PC-9 (cell line): ENCODE measurements at regions not wholly inside any gene's neighbourhood (a gene's known extent, or its start where the extent isn't known, plus 50 kb on each side); places are given as distances from the start of the nearest gene placed in this dataset.

Source experiments
- BruUV-seq: library from RNA; stranded (reverse); fragments of 400-500 nt; replicated peaks from 2 replicates; lab custom pipeline; 2021; lab: Mats Ljungman, UMichigan
- CTCF ChIA-PET: fragments of 300-600 bp; sonication (Branson Sonifier 250); formaldehyde crosslinking; loops from one replicate; lab custom pipeline; 2022; ENCODE audit warnings: antibody characterized with exemption; lab: Charles Lee
- POLR2A ChIA-PET: fragments of 300-600 bp; sonication (Branson Sonifier 250); formaldehyde crosslinking; loops from one replicate; lab custom pipeline; 2022; ENCODE audit warnings: antibody characterized with exemption; ENCODE audit not compliant: unreplicated experiment; lab: Charles Lee
- DNase-seq, 2 experiments: peaks; one replicate each; pipeline versions ENCODE4 v3.0.0 to v3.0.0-alpha.2; 2015 to 2022; ENCODE audit warnings: mixed read lengths in 1 of 2
- H2AFZ ChIP-seq: fragments of 200-600 bp; sonication (generic); 2 replicates; pipeline ENCODE4 v1.8.1; 2017; ENCODE audit warnings: antibody characterized with exemption
- H3F3A ChIP-seq: fragments of 200-600 bp; sonication (generic); 2 replicates; pipeline ENCODE4 v1.8.1; 2017; ENCODE audit warnings: antibody characterized with exemption, mild to moderate bottlenecking, low read depth; ENCODE audit not compliant: insufficient read depth
- H3K27ac ChIP-seq: fragments of 200-600 bp; sonication (generic); 2 replicates; pipeline ENCODE4 v1.6.1; 2016; ENCODE audit warnings: mixed run types
- H3K27me3 ChIP-seq: fragments of 200-600 bp; sonication (generic); 2 replicates; pipeline ENCODE4 v1.6.1; 2016; ENCODE audit warnings: low read depth, mixed run types; ENCODE audit not compliant: insufficient read depth
- H3K36me3 ChIP-seq: fragments of 200-600 bp; sonication (generic); 2 replicates; pipeline ENCODE4 v1.6.1; 2016; ENCODE audit warnings: low read depth, mixed run types
- H3K4me1 ChIP-seq: fragments of 200-600 bp; sonication (generic); replicated peaks from 2 replicates; pipeline ENCODE4 v1.6.1; 2016; ENCODE audit warnings: mixed run types; ENCODE audit not compliant: insufficient read depth
- H3K4me2 ChIP-seq: fragments of 200-600 bp; sonication (generic); 2 replicates; pipeline ENCODE4 v1.6.1; 2017; ENCODE audit warnings: mixed run types
- H3K4me3 ChIP-seq: fragments of 200-600 bp; sonication (generic); 2 replicates; pipeline ENCODE4 v1.6.1; 2016; ENCODE audit warnings: mixed run types
- H3K79me2 ChIP-seq: fragments of 200-600 bp; sonication (generic); 2 replicates; pipeline ENCODE4 v1.6.1; 2017; ENCODE audit warnings: low read depth, mixed run types
- H3K9me2 ChIP-seq: fragments of 200-600 bp; sonication (generic); 2 replicates; pipeline ENCODE4 v1.8.1; 2017; ENCODE audit warnings: mild to moderate bottlenecking; ENCODE audit not compliant: insufficient read depth
- H3K9me3 ChIP-seq: fragments of 200-600 bp; sonication (generic); 2 replicates; pipeline ENCODE4 v1.8.1; 2016; ENCODE audit warnings: low read depth; ENCODE audit not compliant: insufficient read depth
- H4K20me1 ChIP-seq: fragments of 200-600 bp; sonication (generic); 2 replicates; pipeline ENCODE4 v1.8.1; 2017; ENCODE audit not compliant: insufficient read depth
- CTCF ChIP-seq: fragments of 200-600 bp; sonication (generic); conservative IDR thresholded peaks from 2 replicates; pipeline ENCODE4 v1.6.1; 2017; ENCODE audit warnings: mixed run types, antibody characterized with exemption, mild to moderate bottlenecking, moderate library complexity
- EZH2 ChIP-seq: fragments of 200-600 bp; sonication (generic); IDR thresholded peaks from 2 replicates; pipeline ENCODE4 v1.8.0; 2017; ENCODE audit warnings: antibody characterized with exemption, low read depth
- intact Hi-C: fragments of 100-400 bp; cut with micrococcal nuclease; formaldehyde crosslinking; loops from one replicate; pipeline ENCODE4 v1.10.0; 2022; ENCODE audit not compliant: unreplicated experiment

- no peaks in the 10 kb centered on the region for H3K9me3 ChIP-seq
- TF ChIP-seq CTCF (no peak), EZH2 (no peak)
- H2AFZ ChIP-seq: no peak overlapping the region
- intact Hi-C loops: no loop called here
- no peak overlapping the region for H3K27ac ChIP-seq
- DNase-seq: no peak
- H3K36me3 ChIP-seq: no peaks in the 10 kb centered on the region
- H3K4me1 ChIP-seq: no peaks in the 10 kb centered on the region
- H3K79me2 ChIP-seq: no peaks in the 10 kb centered on the region
- H3K27me3 ChIP-seq: no peaks in the 10 kb centered on the region
- H3K9me2 ChIP-seq: no peaks in the 10 kb centered on the region
- no peak overlapping the region for H3K4me3 ChIP-seq
- H3F3A ChIP-seq: no peaks in the 10 kb centered on the region
- no peaks in the 10 kb centered on the region for H4K20me1 ChIP-seq
- no peak overlapping the region for H3K4me2 ChIP-seq
- ChIA-PET CTCF (no interaction called here), POLR2A (interaction anchor here (0.6 kb wide), 1 partner anchor 881 kb away, joined by 4 read pairs; no protein-coding TSS in a partner anchor)
- BruUV-seq: no TSS peak
Measured at GRCh38 chr15:94930441-94930840, 699.1 kb downstream of the MCTP2 start.

GRCh38 chr15:94930960-94931359 is 699.6 kb downstream of the MCTP2 start:
- no peak overlapping the region for H2AFZ ChIP-seq
- no peak overlapping the region for H3K4me3 ChIP-seq
- H3K36me3 ChIP-seq: no peaks in the 10 kb centered on the region

GRCh38 chr15:94934440-94934839 is 703.1 kb downstream of the MCTP2 start:
- no peak overlapping the region for H3K4me3 ChIP-seq
- H3K9me2 ChIP-seq: no peaks in the 10 kb centered on the region
- H3K27ac ChIP-seq: no peak overlapping the region
- no TSS peak for BruUV-seq
- no peak overlapping the region for H2AFZ ChIP-seq
- H3K9me3 ChIP-seq: no peaks in the 10 kb centered on the region
- DNase-seq: no peak
- H3K79me2 ChIP-seq: no peaks in the 10 kb centered on the region
- no peak overlapping the region for H3K4me2 ChIP-seq
- POLR2A ChIA-PET: no interaction called here
- intact Hi-C loops: no loop called here
- H4K20me1 ChIP-seq: no peaks in the 10 kb centered on the region
- TF ChIP-seq EZH2 (no peak), CTCF (no peak)
- no peaks in the 10 kb centered on the region for H3K27me3 ChIP-seq
- CTCF ChIA-PET: no interaction called here
- H3K36me3 ChIP-seq: no peaks in the 10 kb centered on the region
- no peaks in the 10 kb centered on the region for H3K4me1 ChIP-seq
- H3F3A ChIP-seq: no peaks in the 10 kb centered on the region

More at GRCh38 chr15:94930960-94931359, 699.6 kb downstream of the MCTP2 start:
- no peaks in the 10 kb centered on the region for H3K9me3 ChIP-seq
- H3K4me1 ChIP-seq: no peaks in the 10 kb centered on the region
- no peaks in the 10 kb centered on the region for H4K20me1 ChIP-seq
- ChIA-PET CTCF (no interaction called here), POLR2A (interaction anchor here (0.6 kb wide), 1 partner anchor 881 kb away, joined by 4 read pairs; no protein-coding TSS in a partner anchor)
- no peak overlapping the region for H3K4me2 ChIP-seq
- DNase-seq: no peak
- no peaks in the 10 kb centered on the region for H3F3A ChIP-seq
- no peaks in the 10 kb centered on the region for H3K27me3 ChIP-seq
- no peak overlapping the region for H3K27ac ChIP-seq
- intact Hi-C loops: no loop called here
- no peaks in the 10 kb centered on the region for H3K9me2 ChIP-seq
- no TSS peak for BruUV-seq
- no peaks in the 10 kb centered on the region for H3K79me2 ChIP-seq
- no peak for TF ChIP-seq CTCF
- no peak for TF ChIP-seq EZH2
